NT2/D1 (cell line): ENCODE measurements at regions not wholly inside any gene's neighbourhood (a gene's known extent, or its start where the extent isn't known, plus 50 kb on each side); places are given as distances from the start of the nearest gene placed in this dataset.

Experiments
- DNase-seq: peaks from one replicate; pipeline ENCODE4 v3.0.0-alpha.2; 2011; ENCODE audit warnings: low read depth, low spot score
- H3K27me3 ChIP-seq: 2 replicates; pipeline ENCODE4 v1.6.0; 2011; ENCODE audit warnings: mild to moderate bottlenecking; ENCODE audit not compliant: insufficient read length, insufficient read depth
- H3K36me3 ChIP-seq: 2 replicates; pipeline ENCODE4 v1.6.1; 2011; ENCODE audit warnings: mild to moderate bottlenecking, low read length, mixed read lengths; ENCODE audit not compliant: insufficient read depth, insufficient read length
- H3K4me1 ChIP-seq: 2 replicates; pipeline ENCODE4 v1.5.1; 2011; ENCODE audit not compliant: insufficient read depth, insufficient read length
- H3K4me3 ChIP-seq: 2 replicates; pipeline ENCODE4 v1.5.1; 2011; ENCODE audit warnings: low read depth; ENCODE audit not compliant: insufficient read length
- H3K9ac ChIP-seq: 2 replicates; pipeline ENCODE4 v1.6.0; 2011; ENCODE audit warnings: low read depth; ENCODE audit not compliant: insufficient read length
- H3K9me3 ChIP-seq: 2 replicates; pipeline ENCODE4 v1.5.1; 2011; ENCODE audit warnings: mild to moderate bottlenecking, low read length; ENCODE audit not compliant: insufficient read depth
- SUZ12 ChIP-seq: IDR thresholded peaks from 2 replicates; pipeline ENCODE4 v1.6.1; 2011; ENCODE audit not compliant: insufficient read length, insufficient read depth; ENCODE audit errors: extremely low read depth
- YY1 ChIP-seq: IDR thresholded peaks from 2 replicates; pipeline ENCODE4 v1.6.1; 2011; ENCODE audit not compliant: insufficient read length, insufficient read depth
- ZNF274 ChIP-seq: IDR thresholded peaks from 2 replicates; pipeline ENCODE4 v1.6.1; 2011; ENCODE audit warnings: mild to moderate bottlenecking, low read depth, low read length

- DNase-seq = no peak
These were observed 1074.2 kb upstream of the ZEB2 start for GRCh38 chr2:145593991-145594614.

DNA sequence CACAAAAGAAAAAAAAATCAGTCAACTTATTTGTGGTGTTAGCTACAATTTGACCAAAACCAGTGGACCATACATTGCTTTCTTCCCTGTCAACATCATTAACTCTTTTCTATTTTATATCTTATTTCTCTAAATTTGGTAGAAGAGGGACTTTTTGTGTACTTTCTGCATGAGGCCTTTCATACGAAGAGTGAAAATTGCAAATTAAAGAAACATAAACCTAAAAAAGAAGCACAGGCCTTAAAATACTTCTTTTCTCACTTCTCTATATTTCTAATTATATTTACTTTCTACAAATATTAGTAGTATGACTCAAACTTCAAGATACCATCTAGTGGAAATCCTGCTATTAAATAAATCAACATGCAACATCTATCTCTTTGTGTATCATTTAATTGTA, 1073.4 kb upstream of the ZEB2 start:
- TF ChIP-seq YY1 (no peak), ZNF274 (no peak), SUZ12 (no peak)
- DNase-seq = no peak
- Histone ChIP-seq H3K9ac (no peak overlapping the region), H3K27me3 (no peaks in the 10 kb centered on the region), H3K4me1 (no peaks in the 10 kb centered on the region), H3K9me3 (no peaks in the 10 kb centered on the region), H3K36me3 (no peaks in the 10 kb centered on the region), H3K4me3 (no peak overlapping the region)

More at GRCh38 chr2:145593991-145594614, 1074.2 kb upstream of the ZEB2 start:
- Histone ChIP-seq H3K36me3 (no peaks in the 10 kb centered on the region), H3K9me3 (no peaks in the 10 kb centered on the region), H3K4me3 (no peak overlapping the region), H3K4me1 (no peaks in the 10 kb centered on the region), H3K27me3 (no peaks in the 10 kb centered on the region), H3K9ac (no peak overlapping the region)
- TF ChIP-seq YY1 (no peak), SUZ12 (no peak), ZNF274 (no peak)

DNA sequence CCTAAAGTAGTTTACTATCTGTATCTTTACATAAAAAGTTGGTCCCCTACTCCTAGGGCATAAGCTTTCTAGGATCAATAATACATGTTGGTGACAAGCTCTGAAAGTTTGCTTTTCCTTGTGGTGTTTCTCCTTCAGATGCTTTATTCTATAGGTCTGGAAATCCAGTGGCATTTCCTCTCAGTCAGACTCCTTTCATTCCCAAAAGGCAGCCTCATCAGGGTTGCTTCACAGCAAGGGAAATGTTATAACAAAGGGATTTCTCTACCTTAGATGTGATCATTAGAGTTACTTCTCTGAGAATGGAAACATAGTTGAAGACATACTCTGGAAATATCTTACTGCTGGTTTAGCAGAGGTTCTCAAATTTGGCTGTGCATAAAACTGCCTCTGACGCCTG, 1072.4 kb upstream of the ZEB2 start:
- H3K9me3 ChIP-seq = no peaks in the 10 kb centered on the region
- no peaks in the 10 kb centered on the region for H3K4me1 ChIP-seq
- H3K4me3 ChIP-seq = no peak overlapping the region
- no peak for TF ChIP-seq ZNF274
- no peak for TF ChIP-seq SUZ12
- TF ChIP-seq YY1 = no peak
- no peak for DNase-seq
- no peaks in the 10 kb centered on the region for H3K27me3 ChIP-seq
- no peaks in the 10 kb centered on the region for H3K36me3 ChIP-seq
- H3K9ac ChIP-seq = no peak overlapping the region

DNA sequence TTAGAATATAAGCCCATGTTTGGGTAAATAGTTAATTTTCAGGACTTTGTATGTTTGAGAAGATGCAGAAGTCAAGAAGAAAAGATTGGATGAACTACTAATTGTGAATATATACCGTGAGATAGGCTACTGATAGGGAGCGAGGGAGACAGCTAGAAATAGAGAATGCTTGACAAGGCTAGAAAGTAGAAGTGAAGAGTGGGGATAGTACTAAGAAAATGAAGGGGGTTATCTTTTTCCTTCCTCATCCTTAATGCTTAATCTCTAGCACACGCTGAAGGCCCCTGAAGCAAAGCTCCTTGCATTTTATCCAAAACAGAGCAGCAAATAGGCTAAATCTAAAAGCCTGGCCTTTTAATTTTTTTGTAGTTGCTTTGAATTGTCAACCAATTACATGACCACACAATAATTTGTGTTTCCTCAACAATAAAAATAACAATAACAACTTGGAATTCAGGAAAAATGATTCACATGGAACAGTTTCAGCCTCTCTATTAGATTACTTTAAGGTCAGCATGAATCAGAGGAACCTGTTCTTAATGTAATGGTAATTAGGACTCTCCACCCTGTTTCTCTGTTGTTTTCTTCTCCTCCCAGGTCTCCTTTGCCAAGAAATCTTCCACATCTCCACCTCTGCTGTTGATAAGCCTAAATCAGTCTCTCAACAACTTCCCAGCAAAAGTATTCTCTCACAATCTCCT, 1071.3 kb upstream of the ZEB2 start:
- Histone ChIP-seq H3K9me3 (no peaks in the 10 kb centered on the region), H3K36me3 (no peaks in the 10 kb centered on the region)
- TF ChIP-seq YY1 = no peak
- no peak for TF ChIP-seq SUZ12
- no peak for TF ChIP-seq ZNF274

DNA sequence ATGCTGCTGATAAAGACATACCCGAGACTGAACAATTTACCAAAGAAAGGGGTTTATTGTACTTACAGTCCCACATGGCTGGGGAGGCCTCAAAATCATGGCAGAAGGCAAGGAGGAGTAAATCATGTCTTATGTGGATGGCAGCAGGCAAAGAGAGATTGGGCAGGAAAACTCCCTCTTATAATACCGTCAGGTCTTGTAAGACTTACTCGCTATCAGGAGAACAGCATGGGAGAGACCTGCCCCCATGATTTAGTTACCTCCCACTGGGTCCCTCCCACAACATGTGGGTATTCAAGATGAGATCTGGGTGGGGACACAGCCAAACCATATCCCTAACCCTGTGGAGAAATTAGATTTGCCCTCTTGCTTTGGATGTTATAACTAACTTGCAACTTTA, 1068.0 kb upstream of the ZEB2 start:
- no peak for TF ChIP-seq YY1
- TF ChIP-seq ZNF274 = no peak
- TF ChIP-seq SUZ12 = no peak
- DNase-seq = no peak
- no peaks in the 10 kb centered on the region for H3K27me3 ChIP-seq
- H3K36me3 ChIP-seq = no peaks in the 10 kb centered on the region
- no peaks in the 10 kb centered on the region for H3K4me1 ChIP-seq
- H3K4me3 ChIP-seq = no peak overlapping the region
- H3K9me3 ChIP-seq = no peaks in the 10 kb centered on the region
- H3K9ac ChIP-seq = no peak overlapping the region

More for the DNA sequence above, 1071.3 kb upstream of the ZEB2 start:
- DNase-seq = no peak
- Histone ChIP-seq H3K9ac (no peak overlapping the region), H3K4me3 (no peak overlapping the region), H3K27me3 (no peaks in the 10 kb centered on the region), H3K4me1 (no peaks in the 10 kb centered on the region)

- H3K36me3 ChIP-seq = no peaks in the 10 kb centered on the region
- TF ChIP-seq SUZ12 = no peak
- no peak for TF ChIP-seq YY1
- TF ChIP-seq ZNF274 = no peak
- no peak for DNase-seq
- no peaks in the 10 kb centered on the region for H3K4me1 ChIP-seq
- no peaks in the 10 kb centered on the region for H3K9me3 ChIP-seq
- H3K4me3 ChIP-seq = no peak overlapping the region
- H3K9ac ChIP-seq = no peak overlapping the region
- no peaks in the 10 kb centered on the region for H3K27me3 ChIP-seq
These were observed 1064.4 kb upstream of the ZEB2 start for GRCh38 chr2:145584353-145584752.

- Histone ChIP-seq H3K4me3 (no peak overlapping the region), H3K27me3 (no peaks in the 10 kb centered on the region), H3K9ac (no peak overlapping the region), H3K9me3 (no peaks in the 10 kb centered on the region), H3K36me3 (no peaks in the 10 kb centered on the region), H3K4me1 (no peaks in the 10 kb centered on the region)
- TF ChIP-seq ZNF274 (no peak), SUZ12 (no peak), YY1 (no peak)
- no peak for DNase-seq
These were observed 1053.7 kb upstream of the ZEB2 start for GRCh38 chr2:145573608-145574007.
